Bronchial epithelial cell (primary cell): ENCODE measurements at regions not wholly inside any gene's neighbourhood (a gene's known extent, or its start where the extent isn't known, plus 50 kb on each side); places are given as distances from the start of the nearest gene placed in this dataset.
"Not testable (repeated sequence)": the region's sequence is repeated elsewhere in the genome, so short reads cannot be mapped to it uniquely, and the experiment has no call there.

Experiments used
- DNase-seq: peaks from one replicate; pipeline ENCODE4 v3.0.0-alpha.2; 2010; ENCODE audit warnings: low read depth
- FAIRE-seq: peaks from 2 replicates; lab custom pipeline; 2011; peaks lifted over from hg19 to GRCh38; lab: Jason Lieb, UNC
- H3K27me3 ChIP-seq: 2 replicates; pipeline ENCODE4 v1.5.1; 2011; ENCODE audit warnings: low read length; ENCODE audit not compliant: control insufficient read depth, insufficient read depth
- H3K36me3 ChIP-seq: 2 replicates; pipeline ENCODE4 v1.5.1; 2011; ENCODE audit warnings: low read length; ENCODE audit not compliant: control insufficient read depth, insufficient read depth
- H3K4me3 ChIP-seq: 2 replicates; pipeline ENCODE4 v1.5.1; 2011; ENCODE audit warnings: mild to moderate bottlenecking, low read depth, low read length, control low read depth
- TF ChIP-seq, protein P1 (sequence below): IDR thresholded peaks from 2 replicates; pipeline ENCODE4 v1.5.1; 2011; ENCODE audit warnings: mild to moderate bottlenecking, moderate library complexity, low read length, control low read depth, inconsistent platforms; ENCODE audit not compliant: insufficient read depth, severe bottlenecking

- TF ChIP-seq, protein P1, sequence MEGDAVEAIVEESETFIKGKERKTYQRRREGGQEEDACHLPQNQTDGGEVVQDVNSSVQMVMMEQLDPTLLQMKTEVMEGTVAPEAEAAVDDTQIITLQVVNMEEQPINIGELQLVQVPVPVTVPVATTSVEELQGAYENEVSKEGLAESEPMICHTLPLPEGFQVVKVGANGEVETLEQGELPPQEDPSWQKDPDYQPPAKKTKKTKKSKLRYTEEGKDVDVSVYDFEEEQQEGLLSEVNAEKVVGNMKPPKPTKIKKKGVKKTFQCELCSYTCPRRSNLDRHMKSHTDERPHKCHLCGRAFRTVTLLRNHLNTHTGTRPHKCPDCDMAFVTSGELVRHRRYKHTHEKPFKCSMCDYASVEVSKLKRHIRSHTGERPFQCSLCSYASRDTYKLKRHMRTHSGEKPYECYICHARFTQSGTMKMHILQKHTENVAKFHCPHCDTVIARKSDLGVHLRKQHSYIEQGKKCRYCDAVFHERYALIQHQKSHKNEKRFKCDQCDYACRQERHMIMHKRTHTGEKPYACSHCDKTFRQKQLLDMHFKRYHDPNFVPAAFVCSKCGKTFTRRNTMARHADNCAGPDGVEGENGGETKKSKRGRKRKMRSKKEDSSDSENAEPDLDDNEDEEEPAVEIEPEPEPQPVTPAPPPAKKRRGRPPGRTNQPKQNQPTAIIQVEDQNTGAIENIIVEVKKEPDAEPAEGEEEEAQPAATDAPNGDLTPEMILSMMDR: no peak
- no peaks in the 10 kb centered on the region for H3K27me3 ChIP-seq
- DNase-seq (no peak), FAIRE-seq (no peak)
- H3K4me3 ChIP-seq: no peak overlapping the region
- no peaks in the 10 kb centered on the region for H3K36me3 ChIP-seq
These were observed 113.2 kb upstream of the SPATS2L start for GRCh38 chr2:200193331-200193730.

DNA sequence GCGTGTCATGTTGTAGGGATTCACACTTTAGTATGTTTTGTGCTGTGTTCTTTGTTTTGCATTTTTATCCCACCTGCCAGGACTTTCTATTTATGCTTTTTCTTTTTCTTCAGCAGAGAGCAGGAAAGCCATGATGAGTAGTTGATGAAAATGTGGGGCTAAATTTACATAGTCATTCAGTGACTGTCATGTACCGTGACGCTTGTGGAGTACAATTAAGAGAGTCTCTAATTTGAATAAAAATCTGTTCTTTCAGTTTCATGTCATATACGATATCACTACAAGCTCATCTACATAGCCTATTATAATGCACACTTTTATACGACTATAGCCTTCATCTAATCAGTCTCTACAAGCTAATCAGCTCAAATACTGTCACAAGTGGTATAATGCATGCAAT lies 112.7 kb upstream of the SPATS2L start:
- no peaks in the 10 kb centered on the region for H3K27me3 ChIP-seq
- no peak overlapping the region for H3K4me3 ChIP-seq
- no peak for FAIRE-seq
- no peak for DNase-seq
- TF ChIP-seq, protein P1: no peak
- no peaks in the 10 kb centered on the region for H3K36me3 ChIP-seq

DNA sequence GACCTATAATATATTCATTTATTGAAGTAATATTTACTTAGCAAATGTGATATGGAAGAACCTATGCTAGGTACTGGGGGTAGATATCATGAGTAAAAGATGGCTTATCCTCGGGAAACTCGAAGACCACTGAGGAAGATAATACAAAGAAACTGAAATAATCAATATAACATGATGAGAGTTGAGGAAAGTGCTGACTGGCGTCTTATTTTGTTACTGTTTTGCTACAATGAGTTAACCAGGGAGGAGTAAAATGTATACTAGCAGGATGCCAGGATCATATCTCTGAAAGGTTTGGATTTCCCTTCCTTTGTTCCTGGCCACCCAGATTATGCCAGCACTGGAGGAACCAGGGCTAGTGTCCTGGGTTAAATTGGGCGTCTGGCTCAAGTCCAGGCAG lies 111.7 kb upstream of the SPATS2L start:
- DNase-seq (no peak), FAIRE-seq (no peak)
- TF ChIP-seq, protein P1: no peak
- Histone ChIP-seq H3K27me3 (no peaks in the 10 kb centered on the region), H3K36me3 (no peaks in the 10 kb centered on the region), H3K4me3 (no peak overlapping the region)

DNA sequence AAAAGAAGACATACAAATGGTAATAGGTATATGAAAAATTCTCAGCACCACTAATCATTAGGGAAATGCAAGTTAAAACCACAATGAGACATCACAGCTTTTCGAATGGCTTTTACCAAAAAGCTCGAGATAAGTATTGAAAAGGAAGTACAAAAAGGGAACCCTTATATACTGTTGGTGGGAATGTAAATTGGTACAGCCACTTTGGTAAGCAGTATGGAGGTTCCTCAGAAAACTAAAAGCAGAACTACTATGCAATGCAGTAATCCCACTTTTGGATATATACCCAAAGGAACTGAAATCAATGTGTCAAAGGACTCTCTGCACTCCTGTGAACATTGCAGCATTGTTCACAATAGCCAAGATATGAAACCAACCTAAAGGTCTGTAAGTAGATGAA lies 107.5 kb upstream of the SPATS2L start:
- Histone ChIP-seq H3K36me3 (no peaks in the 10 kb centered on the region), H3K27me3 (no peaks in the 10 kb centered on the region), H3K4me3 (no peak overlapping the region)
- TF ChIP-seq, protein P1: no peak
- DNase-seq (no peak), FAIRE-seq (no peak)

GRCh38 chr2:200199576-200200263 lies 106.8 kb upstream of the SPATS2L start:
- H3K4me3 ChIP-seq: no peak overlapping the region
- no peaks in the 10 kb centered on the region for H3K36me3 ChIP-seq
- TF ChIP-seq, protein P1: peak; percentile 5
- FAIRE-seq: no peak
- no peaks in the 10 kb centered on the region for H3K27me3 ChIP-seq
- peak; percentile 40 for DNase-seq

DNA sequence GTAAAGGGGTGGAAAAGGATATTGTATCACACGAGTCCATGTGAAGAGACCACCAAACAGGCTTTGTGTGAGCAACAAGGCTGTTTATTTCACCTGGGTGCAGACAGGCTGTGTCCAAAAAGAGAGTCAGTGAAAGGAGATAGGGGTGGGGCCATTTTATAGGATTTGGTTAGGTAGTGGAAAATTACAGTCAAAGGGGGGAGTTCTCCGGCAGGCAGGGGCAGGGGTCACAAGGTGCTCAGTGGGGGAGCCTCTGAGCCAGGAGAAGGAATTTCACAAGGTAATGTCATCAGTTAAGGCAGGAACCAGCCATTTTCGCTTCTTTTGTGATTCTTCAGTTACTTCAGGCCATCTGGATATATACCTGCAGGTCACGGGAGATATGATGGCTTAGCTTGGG lies 104.7 kb upstream of the SPATS2L start:
- H3K36me3 ChIP-seq, H3K4me3 ChIP-seq, H3K27me3 ChIP-seq, FAIRE-seq, DNase-seq: not testable (repeated sequence)
